SHP77 (cell line): ENCODE measurements at regions not wholly inside any gene's neighbourhood (a gene's known extent, or its start where the extent isn't known, plus 50 kb on each side); places are given as distances from the start of the nearest gene placed in this dataset.

Source experiments
- DNase-seq, 2 experiments: peaks; one replicate each; lab custom pipeline; 2025; lab: John Stamatoyannopoulos, UW

DNA sequence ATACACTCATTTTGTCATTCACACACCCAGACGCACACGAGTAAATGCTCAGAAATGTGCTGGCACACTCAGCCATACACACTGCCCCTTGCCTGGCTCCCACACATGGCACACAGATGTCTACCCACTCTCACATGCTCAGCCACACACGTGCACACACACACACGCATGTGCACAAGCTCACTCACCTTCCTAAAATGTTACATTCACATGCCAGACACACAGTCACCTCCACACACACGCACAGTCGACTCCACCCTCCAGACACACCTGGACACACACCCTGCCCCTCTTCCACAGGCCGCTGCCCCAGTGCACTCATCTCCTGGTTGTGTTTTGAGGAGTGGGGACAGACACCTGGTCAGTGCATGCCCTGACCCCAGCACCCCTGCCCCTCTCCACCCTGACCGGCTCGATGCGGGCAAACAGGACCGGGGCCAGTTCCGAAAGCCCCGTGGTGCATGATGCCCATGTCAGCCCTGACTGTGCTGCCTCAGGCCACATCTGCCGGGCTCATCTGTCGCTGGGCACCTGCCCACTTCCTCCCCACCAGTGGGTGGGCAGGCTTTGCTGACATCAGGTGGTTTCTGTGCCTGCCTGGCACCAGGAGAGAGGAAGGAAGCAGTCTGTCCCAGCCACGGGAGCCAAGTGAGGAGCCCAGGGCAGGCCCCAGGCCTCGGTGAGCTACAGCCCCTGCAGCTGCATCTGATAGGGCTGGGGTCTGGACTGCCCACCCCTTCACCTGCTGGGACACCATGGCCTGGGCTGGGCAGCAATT lies 84.9 kb upstream of the ZNF716 start:
- DNase-seq, result no peak

DNA sequence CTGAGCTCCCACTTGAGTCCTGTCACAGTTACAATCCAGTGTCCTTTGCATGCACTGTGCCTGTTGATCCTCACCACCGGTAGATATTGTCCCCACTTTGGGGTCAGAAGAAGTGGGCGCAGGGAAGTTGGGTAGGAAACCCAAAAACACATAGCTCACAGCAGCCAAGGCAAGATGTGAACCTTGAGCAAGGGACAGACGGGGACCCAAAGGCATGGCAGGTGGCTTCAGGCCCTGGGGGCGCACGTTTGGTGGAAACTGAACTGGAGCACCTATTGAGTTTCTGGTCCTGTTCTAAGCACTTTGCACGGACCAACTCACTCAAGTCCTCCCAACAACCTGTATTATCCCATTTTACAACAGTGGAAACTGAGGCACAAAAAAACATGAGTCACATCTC lies 82.8 kb upstream of the ZNF716 start:
- DNase-seq, result no peak

DNA sequence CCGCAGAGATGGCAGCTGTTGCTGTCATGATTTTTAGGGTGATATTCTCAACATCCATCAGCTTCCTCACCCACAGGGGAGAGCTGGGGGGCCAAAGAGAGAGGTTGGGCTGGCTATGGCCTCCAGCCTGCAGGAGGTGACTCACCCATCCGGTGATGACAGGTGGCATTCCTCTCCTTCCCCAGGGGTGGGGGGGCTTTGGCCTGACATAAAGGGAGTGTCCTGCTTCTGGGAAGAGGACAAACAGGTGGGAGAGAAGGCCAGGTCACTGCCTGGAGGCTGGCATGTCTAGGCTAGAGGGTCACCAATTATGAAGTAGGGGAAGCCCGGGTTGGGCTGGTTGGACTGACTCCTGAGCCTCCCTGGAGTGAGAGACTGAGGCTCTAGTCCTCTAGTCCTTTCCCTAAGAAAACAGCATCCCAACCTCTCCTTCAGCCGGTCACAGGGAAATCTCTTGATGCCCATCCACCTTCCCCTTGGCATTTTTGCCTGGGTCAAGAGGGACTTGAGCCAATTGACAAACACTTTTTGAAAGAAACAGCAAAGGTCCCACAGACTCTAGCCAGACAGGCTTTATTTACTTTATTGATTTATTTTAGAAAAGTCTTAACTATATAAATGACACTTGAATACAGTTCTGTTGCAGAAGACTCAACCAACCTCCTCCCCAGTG lies 79.8 kb upstream of the ZNF716 start:
- no peak for DNase-seq

DNA sequence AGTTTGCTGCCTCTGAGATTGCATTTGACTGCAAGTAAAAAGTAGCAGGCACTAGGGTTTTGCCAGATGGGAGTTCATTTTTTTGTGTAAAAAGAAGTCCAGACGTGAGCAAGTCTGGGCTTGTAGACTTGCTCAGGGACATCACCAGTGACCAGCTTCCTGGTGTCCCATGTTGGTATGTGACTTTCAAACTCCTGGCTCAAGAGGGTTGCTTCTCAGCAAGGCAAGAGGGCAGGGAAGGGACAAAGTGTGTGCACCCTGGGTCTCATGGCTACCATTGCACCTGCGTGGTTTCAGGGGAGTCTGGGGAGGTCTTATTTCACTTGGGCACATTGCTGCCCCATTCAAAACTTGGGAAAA lies 79.3 kb upstream of the ZNF716 start:
- DNase-seq, result no peak

DNA sequence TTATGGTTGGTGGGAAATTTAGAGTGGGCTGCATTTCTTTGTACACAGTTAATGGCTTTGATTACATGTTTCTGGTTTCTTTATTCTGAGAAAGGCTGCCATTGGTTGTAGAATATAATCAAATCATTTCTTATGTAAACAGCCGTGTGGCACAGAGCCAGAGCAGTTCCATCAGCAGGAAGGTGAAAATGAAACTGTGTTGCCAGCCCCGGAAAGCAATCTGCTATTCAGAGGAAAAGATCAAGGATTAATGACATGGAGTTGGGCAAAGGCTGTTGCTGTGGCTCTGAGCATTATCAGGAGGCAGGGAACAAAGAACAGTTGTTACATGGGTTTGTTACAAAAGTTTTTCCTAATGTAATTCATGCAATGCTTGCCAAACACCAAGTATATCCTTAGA lies 74.2 kb upstream of the ZNF716 start:
- peak; percentile 2 to 56 for DNase-seq

DNA sequence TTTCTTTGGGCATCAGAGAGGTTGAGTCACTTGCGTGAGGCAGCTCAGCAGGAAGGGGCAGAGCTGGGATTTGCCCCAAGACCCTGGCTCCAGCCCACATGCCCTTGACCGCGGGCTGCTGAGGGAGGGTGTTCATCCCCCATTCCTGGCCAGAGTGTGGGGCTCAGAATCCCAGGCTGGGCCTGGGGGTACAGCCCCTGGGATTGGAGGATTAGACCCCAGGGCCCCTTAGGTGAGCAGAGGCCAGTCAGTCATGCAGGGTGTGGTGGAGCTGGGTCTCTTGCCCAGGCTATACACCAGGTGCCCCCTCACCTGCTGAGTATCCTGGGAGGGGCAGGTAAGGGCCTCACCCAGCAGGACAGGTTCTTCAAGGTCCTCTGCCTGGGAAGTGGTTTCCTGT lies 68.4 kb upstream of the ZNF716 start:
- DNase-seq, result no peak

DNA sequence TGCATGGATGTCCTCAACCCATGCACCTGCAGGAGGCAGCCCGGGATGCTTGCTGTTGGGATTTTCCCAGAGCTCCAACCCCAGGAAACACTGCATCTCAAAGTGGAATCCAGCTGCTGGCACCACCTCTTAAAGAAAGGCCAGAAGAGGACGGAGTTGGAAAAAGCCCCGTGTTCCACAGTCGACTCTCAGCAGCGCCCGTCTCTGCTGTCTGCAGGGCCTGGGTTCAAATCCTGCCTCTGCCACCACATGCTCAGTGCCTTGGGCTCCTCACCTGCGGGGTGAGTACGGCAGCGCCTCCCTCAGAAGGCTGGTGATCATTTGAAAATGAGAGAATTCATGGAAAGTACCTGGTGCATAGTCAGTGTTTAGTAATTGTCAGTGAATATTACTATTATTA lies 65.6 kb upstream of the ZNF716 start:
- no peak for DNase-seq

DNA sequence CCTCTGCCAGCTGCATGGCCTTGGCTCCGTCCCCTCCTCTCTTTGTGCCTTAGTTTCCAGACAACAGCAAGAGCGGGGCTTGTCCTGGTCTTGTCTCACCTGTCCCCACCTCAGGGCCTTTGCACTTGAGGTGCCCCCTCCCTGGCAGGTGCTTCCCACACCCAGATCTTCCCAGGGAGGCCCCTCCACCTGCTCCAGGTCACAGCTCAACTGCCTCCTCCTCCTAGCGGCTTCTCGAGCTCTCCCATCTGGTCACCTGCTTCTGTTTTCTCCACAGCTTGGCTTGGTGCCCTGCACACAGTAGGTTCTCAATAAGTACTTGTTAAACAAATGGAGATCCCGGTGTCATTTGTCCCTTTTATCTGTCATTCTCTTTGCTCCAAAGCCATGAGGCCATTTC lies 64.3 kb upstream of the ZNF716 start:
- DNase-seq, result no peak

DNA sequence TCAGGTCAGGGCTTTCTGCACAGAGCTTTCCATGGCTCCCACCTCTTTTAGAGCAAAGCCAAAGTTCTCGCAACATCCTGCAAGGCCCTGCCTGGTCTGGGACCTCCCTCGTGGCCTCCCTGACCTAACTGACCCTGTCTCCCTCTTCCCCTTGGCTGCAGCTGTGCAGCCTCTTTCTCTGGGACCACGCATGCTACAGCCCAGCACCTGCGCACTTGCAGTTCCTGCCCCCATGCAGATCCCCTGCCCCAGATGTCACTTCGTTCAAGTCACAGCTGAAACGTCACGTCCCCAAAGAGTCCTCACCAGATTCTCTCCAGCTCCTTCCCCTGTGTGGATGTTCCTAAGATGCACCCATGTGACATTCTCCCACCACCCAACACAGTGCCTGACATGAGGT lies 61.2 kb upstream of the ZNF716 start:
- no peak for DNase-seq

DNA sequence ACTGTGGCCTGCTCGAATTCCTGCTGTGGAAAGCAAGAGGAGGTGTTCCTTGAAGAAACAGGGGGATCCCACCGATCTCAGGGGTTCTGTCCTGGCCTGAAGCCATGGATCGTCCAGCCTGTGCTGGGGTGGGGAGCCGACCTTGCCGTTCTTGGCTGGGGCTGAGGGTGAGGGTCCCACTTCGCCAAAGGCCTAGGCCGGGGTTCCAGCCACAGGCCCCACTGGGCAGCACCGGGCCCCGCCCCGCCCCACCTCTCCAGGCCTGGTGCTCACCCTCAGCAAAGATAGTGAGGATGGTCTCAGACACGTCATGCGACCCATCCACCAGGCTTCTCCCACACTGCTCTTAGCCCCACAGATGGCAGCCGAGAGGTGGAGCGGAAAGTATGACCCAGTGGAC lies 51.4 kb upstream of the ZNF716 start:
- no peak for DNase-seq

DNA sequence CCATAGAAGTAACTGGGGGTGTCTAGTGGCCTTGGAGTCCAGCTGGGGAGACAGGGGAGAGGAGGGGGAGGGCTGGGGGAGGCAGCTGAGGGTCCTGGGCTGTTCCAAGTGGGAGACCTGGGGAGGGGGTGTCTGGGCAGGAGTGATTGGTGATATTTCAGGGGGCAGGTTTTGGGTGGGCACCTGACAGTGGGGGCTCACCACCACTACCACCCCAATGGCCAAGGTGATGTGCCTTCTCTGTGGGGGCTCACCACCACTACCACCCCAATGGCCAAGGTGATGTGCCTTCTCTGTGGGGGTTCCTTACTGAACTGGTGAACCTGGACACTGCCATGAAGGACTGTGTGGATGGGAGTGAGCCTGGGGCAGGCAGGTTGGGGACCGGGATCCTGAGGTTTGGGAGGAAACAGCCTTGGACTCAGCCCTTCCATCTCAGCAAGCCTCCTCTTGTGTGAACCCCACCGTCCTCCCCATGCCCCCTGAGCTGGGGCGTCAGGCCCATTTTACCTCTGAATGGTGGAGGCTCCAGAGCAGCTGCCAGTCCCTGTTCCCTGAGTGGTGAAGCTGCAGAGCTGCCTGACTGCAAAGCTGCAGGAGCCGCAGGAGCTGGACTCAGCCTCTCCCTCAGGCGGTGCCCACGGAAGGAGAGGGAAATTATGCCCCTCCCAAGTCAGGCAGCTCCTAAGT lies 50.6 kb upstream of the ZNF716 start:
- no peak for DNase-seq

DNA sequence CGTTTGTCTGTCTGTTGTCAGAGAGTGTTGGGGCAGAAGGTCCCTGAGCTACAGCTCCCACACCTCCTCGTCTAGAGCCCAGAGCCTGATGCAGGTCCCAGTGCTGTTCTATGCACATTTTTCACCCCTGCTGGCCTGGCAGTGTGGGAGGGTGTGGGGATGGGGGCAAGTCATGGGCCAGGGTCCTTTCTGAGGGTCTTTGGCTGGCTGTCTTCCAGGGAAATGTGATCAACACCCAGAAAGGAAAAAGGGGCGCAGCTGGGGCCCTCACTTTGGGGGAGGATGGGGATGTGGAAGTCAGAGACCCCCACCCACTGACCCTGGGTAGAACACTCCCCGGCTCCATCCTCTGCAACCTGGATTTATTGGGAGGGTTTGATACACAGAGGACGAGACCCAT lies 50.0 kb upstream of the ZNF716 start:
- no peak for DNase-seq
